Liver (tissue), 7 donors: ENCODE measurements at regions not wholly inside any gene's neighbourhood (a gene's known extent, or its start where the extent isn't known, plus 50 kb on each side); places are given as distances from the start of the nearest gene placed in this dataset.

Source experiments
- DNase-seq: peaks from one replicate; pipeline ENCODE4 v3.0.0-alpha.2; 2017; ENCODE audit warnings: low spot score
- H3K27ac ChIP-seq, 2 donors: one replicate each; pipeline ENCODE4 v1.7.0; 2013; ENCODE audit warnings: inconsistent platforms in 2 of 2, low read length in 2 of 2, control low read depth in 1 of 2, low read depth in 1 of 2, mild to moderate bottlenecking in 1 of 2
- H3K27me3 ChIP-seq, 4 donors: one replicate each; pipeline versions ENCODE4 v1.6.1 to v1.7.0; 2013; ENCODE audit warnings: low read length in 3 of 4, inconsistent platforms in 1 of 4, mild to moderate bottlenecking in 1 of 4, moderate library complexity in 1 of 4; ENCODE audit not compliant: control insufficient read depth in 4 of 4, insufficient read depth in 4 of 4
- H3K36me3 ChIP-seq, 4 donors: one replicate each; pipeline versions ENCODE4 v1.6.1 to v1.7.0; 2013; ENCODE audit warnings: low read length in 3 of 4, mild to moderate bottlenecking in 3 of 4, low read depth in 1 of 4, moderate library complexity in 1 of 4; ENCODE audit not compliant: control insufficient read depth in 4 of 4, insufficient read depth in 3 of 4
- H3K4me1 ChIP-seq, 4 donors: one replicate each; pipeline versions ENCODE4 v1.6.1 to v1.7.0; 2013; ENCODE audit warnings: low read length in 3 of 4, mild to moderate bottlenecking in 3 of 4, moderate library complexity in 1 of 4; ENCODE audit not compliant: control insufficient read depth in 4 of 4, insufficient read depth in 4 of 4
- H3K4me3 ChIP-seq, 3 donors: one replicate each; pipeline versions ENCODE4 v1.6.1 to v1.7.0; 2013; ENCODE audit warnings: low read length in 3 of 3, control low read depth in 1 of 3, low read depth in 1 of 3, mild to moderate bottlenecking in 1 of 3
- H3K9ac ChIP-seq, 2 donors: one replicate each; pipeline ENCODE4 v1.7.0; 2013; ENCODE audit warnings: low read length in 2 of 2, mild to moderate bottlenecking in 2 of 2, moderate library complexity in 2 of 2, control low read depth in 1 of 2, low read depth in 1 of 2
- H3K9me3 ChIP-seq, 4 donors: one replicate each; pipeline versions ENCODE4 v1.6.1 to v1.7.0; 2013; ENCODE audit warnings: low read length in 3 of 4; ENCODE audit not compliant: control insufficient read depth in 4 of 4
- FOXA2 ChIP-seq: IDR thresholded peaks from 2 replicates; pipeline ENCODE4 v1.6.1; 2016; ENCODE audit warnings: antibody characterized with exemption
- HNF4A ChIP-seq, 2 donors: conservative IDR thresholded peaks; 2 replicates each; pipeline ENCODE4 v1.6.1; 2016; ENCODE audit warnings: antibody characterized with exemption in 2 of 2, mild to moderate bottlenecking in 2 of 2
- JUND ChIP-seq, 2 donors: IDR thresholded peaks; 2 replicates each; pipeline ENCODE4 v1.6.1; 2016; ENCODE audit warnings: antibody characterized with exemption in 2 of 2
- RAD21 ChIP-seq, 2 donors: IDR thresholded peaks; 2 replicates each; pipeline ENCODE4 v1.6.1; 2016; ENCODE audit warnings: antibody characterized with exemption in 2 of 2, mild to moderate bottlenecking in 2 of 2
- SP1 ChIP-seq: IDR thresholded peaks from 2 replicates; pipeline ENCODE4 v1.6.1; 2018; ENCODE audit warnings: antibody characterized with exemption, mild to moderate bottlenecking
- TAF1 ChIP-seq: conservative IDR thresholded peaks from 2 replicates; pipeline ENCODE4 v1.6.1; 2016; ENCODE audit warnings: antibody characterized with exemption, mild to moderate bottlenecking
- YY1 ChIP-seq: IDR thresholded peaks from 2 replicates; pipeline ENCODE4 v1.6.1; 2016; ENCODE audit warnings: antibody characterized with exemption, mild to moderate bottlenecking
- ZBTB33 ChIP-seq: IDR thresholded peaks from 2 replicates; pipeline ENCODE4 v1.6.1; 2016; ENCODE audit warnings: antibody characterized with exemption
- WGBS: extraction: QIAGEN DNeasy Blood & Tissue Kit; methylation state at CpG from one replicate; pipeline ENCODE4 v1.1.7; 2013; 5-methylcytosine and 5-hydroxymethylcytosine counted together
- TF ChIP-seq, protein P1 (sequence below): IDR thresholded peaks from 2 replicates; pipeline ENCODE4 v1.6.1; 2016; ENCODE audit warnings: antibody characterized with exemption
- donor health status: healthy.
- donor health status: healthy.
- donor health status: healthy.
- donor health status: healthy.

- Histone ChIP-seq H3K4me1 (no peaks in the 10 kb centered on the region), H3K9ac (no peak overlapping the region), H3K27ac (no peak overlapping the region), H3K4me3 (no peak overlapping the region), H3K36me3 (no peaks in the 10 kb centered on the region), H3K9me3 (no peaks in the 10 kb centered on the region), H3K27me3 (peaks cover 0 to 3% (median 0%) of the 10 kb centered on the region in 4 donors)
- no peak for DNase-seq
- no peak for TF ChIP-seq RAD21 (IDR thresholded peaks at IDR 0.05)
- TF ChIP-seq JUND (IDR thresholded peaks at IDR 0.05): no peak
These were observed 1389.3 kb downstream of the RAPGEF2 start for GRCh38 chr4:160492181-160492580.

GRCh38 chr4:160493206-160493605 lies 1390.3 kb downstream of the RAPGEF2 start:
- Histone ChIP-seq H3K27ac (no peak overlapping the region), H3K9me3 (no peaks in the 10 kb centered on the region), H3K4me1 (no peaks in the 10 kb centered on the region), H3K36me3 (no peaks in the 10 kb centered on the region), H3K4me3 (no peak overlapping the region), H3K27me3 (peaks cover 0 to 3% (median 0%) of the 10 kb centered on the region in 4 donors), H3K9ac (no peak overlapping the region)
- WGBS: 81% methylated on average over 1 of the region's 1 CpG
- no peak for TF ChIP-seq SP1
- TF ChIP-seq, protein P1, sequence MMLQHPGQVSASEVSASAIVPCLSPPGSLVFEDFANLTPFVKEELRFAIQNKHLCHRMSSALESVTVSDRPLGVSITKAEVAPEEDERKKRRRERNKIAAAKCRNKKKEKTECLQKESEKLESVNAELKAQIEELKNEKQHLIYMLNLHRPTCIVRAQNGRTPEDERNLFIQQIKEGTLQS: no peak
- TF ChIP-seq YY1: no peak
- TF ChIP-seq TAF1: no peak
- no peak for TF ChIP-seq RAD21 (IDR thresholded peaks at IDR 0.05)
- TF ChIP-seq HNF4A (conservative IDR thresholded peaks at IDR 0.05): no peak
- DNase-seq: no peak

GRCh38 chr4:160495356-160495755 lies 1392.5 kb downstream of the RAPGEF2 start:
- Histone ChIP-seq H3K9me3 (no peaks in the 10 kb centered on the region), H3K36me3 (no peaks in the 10 kb centered on the region), H3K27ac (no peak overlapping the region), H3K4me1 (no peaks in the 10 kb centered on the region), H3K27me3 (peaks cover 0 to 3% (median 0%) of the 10 kb centered on the region in 4 donors), H3K9ac (no peak overlapping the region), H3K4me3 (no peak overlapping the region)
- no peak for DNase-seq
- WGBS: 57% methylated on average over 2 of the region's 2 CpGs
- TF ChIP-seq JUND (IDR thresholded peaks at IDR 0.05) (no peak), FOXA2 (no peak), HNF4A (conservative IDR thresholded peaks at IDR 0.05) (no peak)

- Histone ChIP-seq H3K4me3 (no peak overlapping the region), H3K4me1 (no peaks in the 10 kb centered on the region), H3K27me3 (no peaks in the 10 kb centered on the region), H3K9me3 (no peaks in the 10 kb centered on the region), H3K36me3 (no peaks in the 10 kb centered on the region), H3K27ac (no peak overlapping the region), H3K9ac (no peak overlapping the region)
- TF ChIP-seq HNF4A (conservative IDR thresholded peaks at IDR 0.05): no peak
- TF ChIP-seq RAD21 (IDR thresholded peaks at IDR 0.05): no peak
- TF ChIP-seq ZBTB33: no peak
- WGBS: 81% methylated on average over 4 of the region's 4 CpGs
- DNase-seq: no peak
These were observed 1395.3 kb downstream of the RAPGEF2 start for GRCh38 chr4:160498211-160498610.
